GM12874 (cell line): ENCODE measurements at regions not wholly inside any gene's neighbourhood (a gene's known extent, or its start where the extent isn't known, plus 50 kb on each side); places are given as distances from the start of the nearest gene placed in this dataset.

Source experiments
- CTCF ChIP-seq: IDR thresholded peaks from 2 replicates; pipeline ENCODE4 v1.5.1; 2011; ENCODE audit warnings: low read depth, mild to moderate bottlenecking, control low read depth, low read length, moderate library complexity; ENCODE audit not compliant: insufficient read depth

- TF ChIP-seq CTCF, result no peak
Observed at GRCh38 chr20:50371878-50372769, 138.1 kb upstream of the PTPN1 start.

DNA sequence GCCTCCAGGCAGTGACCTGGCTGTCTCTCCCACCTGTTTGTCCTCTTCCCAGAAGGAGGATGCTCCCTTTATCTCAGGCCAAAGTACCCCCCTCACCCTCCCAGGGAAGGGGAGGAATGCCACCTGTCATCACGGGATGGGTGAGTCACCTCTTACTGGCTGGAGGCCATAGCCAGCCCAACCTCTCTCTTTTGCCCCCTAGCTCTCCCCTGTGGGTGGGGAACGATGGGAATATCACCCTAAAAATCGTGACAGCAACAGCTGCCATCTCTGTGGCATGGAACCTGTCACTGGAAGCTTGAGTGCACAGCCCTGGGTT is 137.5 kb upstream of the PTPN1 start:
- TF ChIP-seq CTCF, result no peak

- TF ChIP-seq CTCF, result no peak
Observed at GRCh38 chr20:50373674-50374286, 136.4 kb upstream of the PTPN1 start.

- no peak for TF ChIP-seq CTCF
Observed at GRCh38 chr20:50374541-50375078, 135.6 kb upstream of the PTPN1 start.

GRCh38 chr20:50376179-50376887 is 133.8 kb upstream of the PTPN1 start:
- no peak for TF ChIP-seq CTCF

DNA sequence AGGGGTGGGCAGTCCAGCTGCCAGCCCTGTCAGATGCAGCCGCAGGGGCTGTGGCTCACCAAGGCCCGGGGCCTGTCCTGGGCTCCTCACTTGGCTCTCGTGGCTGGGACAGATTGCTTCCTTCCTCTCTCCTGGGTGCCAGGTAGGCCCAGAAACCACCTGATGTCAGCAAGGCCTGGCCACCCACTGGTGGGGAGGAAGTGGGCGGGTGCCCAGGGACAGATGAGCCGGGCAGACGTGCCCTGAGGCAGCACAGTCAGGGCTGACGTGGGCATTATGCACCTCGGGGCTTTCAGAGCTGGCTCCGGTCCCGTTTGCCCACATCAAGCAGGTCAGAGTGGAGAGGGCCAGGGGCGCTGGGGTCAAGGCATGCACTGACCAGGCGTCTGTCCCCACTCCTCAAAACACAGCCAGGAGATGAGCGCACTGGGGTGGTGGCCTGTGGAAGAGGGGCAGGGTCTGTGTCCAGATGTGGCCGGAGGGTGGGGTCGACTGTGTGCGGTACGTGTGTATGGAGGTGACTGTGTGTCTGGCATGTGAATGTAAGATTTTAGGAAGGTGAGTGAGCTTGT is 133.2 kb upstream of the PTPN1 start:
- no peak for TF ChIP-seq CTCF
